ENCODE measurements at regions not wholly inside any gene's neighbourhood (a gene's known extent, or its start where the extent isn't known, plus 50 kb on each side); places are given as distances from the start of the nearest gene placed in this dataset.

- Histone ChIP-seq H3K27me3 (ENCODE audit: insufficient read depth, low read length) (no peaks in the 10 kb centered on the region), H3K4me1 (ENCODE audit: insufficient read depth, low read length) (no peaks in the 10 kb centered on the region)
Observed at GRCh38 chr14:104505085-104506074, 74.2 kb upstream of the C14orf180 start.

GRCh38 chr14:104506461-104507253 lies 72.9 kb upstream of the C14orf180 start:
- H3K27me3 ChIP-seq (ENCODE audit: insufficient read depth, low read length): no peaks in the 10 kb centered on the region

More at GRCh38 chr14:104505085-104506074, 74.2 kb upstream of the C14orf180 start:
- H3K4me3 ChIP-seq (ENCODE audit: low read length): no peak overlapping the region
- H3K9me3 ChIP-seq (ENCODE audit: low read length): no peaks in the 10 kb centered on the region
- H3K36me3 ChIP-seq (ENCODE audit: insufficient read depth, low read length): no peaks in the 10 kb centered on the region
- no peak overlapping the region for H2AFZ ChIP-seq (ENCODE audit: low read depth, low read length)

GRCh38 chr14:104507443-104507842 lies 72.1 kb upstream of the C14orf180 start:
- H2AFZ ChIP-seq (ENCODE audit: low read depth, low read length): no peak overlapping the region
- H3K9me3 ChIP-seq (ENCODE audit: low read length): no peaks in the 10 kb centered on the region
- no peaks in the 10 kb centered on the region for H3K36me3 ChIP-seq (ENCODE audit: insufficient read depth, low read length)
- H3K4me3 ChIP-seq (ENCODE audit: low read length): no peak overlapping the region
- peaks cover under 1% of the 10 kb centered on the region for H3K27me3 ChIP-seq (ENCODE audit: insufficient read depth, low read length)
- no peaks in the 10 kb centered on the region for H3K4me1 ChIP-seq (ENCODE audit: insufficient read depth, low read length)

More at GRCh38 chr14:104506461-104507253, 72.9 kb upstream of the C14orf180 start:
- Histone ChIP-seq H3K4me3 (ENCODE audit: low read length) (no peak overlapping the region), H3K4me1 (ENCODE audit: insufficient read depth, low read length) (no peaks in the 10 kb centered on the region), H3K36me3 (ENCODE audit: insufficient read depth, low read length) (no peaks in the 10 kb centered on the region), H3K9me3 (ENCODE audit: low read length) (no peaks in the 10 kb centered on the region), H2AFZ (ENCODE audit: low read depth, low read length) (no peak overlapping the region)

- Histone ChIP-seq H3K4me1 (ENCODE audit: insufficient read depth, low read length) (no peaks in the 10 kb centered on the region), H3K4me3 (ENCODE audit: low read length) (no peak overlapping the region), H2AFZ (ENCODE audit: low read depth, low read length) (no peak overlapping the region), H3K36me3 (ENCODE audit: insufficient read depth, low read length) (no peaks in the 10 kb centered on the region), H3K9me3 (ENCODE audit: low read length) (no peaks in the 10 kb centered on the region), H3K27me3 (ENCODE audit: insufficient read depth, low read length) (peaks cover 8% of the 10 kb centered on the region)
Observed at GRCh38 chr14:104509673-104510072, 69.9 kb upstream of the C14orf180 start.

- Histone ChIP-seq H3K27me3 (ENCODE audit: insufficient read depth, low read length) (peaks cover 8% of the 10 kb centered on the region), H3K9me3 (ENCODE audit: low read length) (no peaks in the 10 kb centered on the region), H3K4me3 (ENCODE audit: low read length) (no peak overlapping the region), H3K4me1 (ENCODE audit: insufficient read depth, low read length) (no peaks in the 10 kb centered on the region), H3K36me3 (ENCODE audit: insufficient read depth, low read length) (no peaks in the 10 kb centered on the region), H2AFZ (ENCODE audit: low read depth, low read length) (no peak overlapping the region)
Observed at GRCh38 chr14:104510216-104510615, 69.3 kb upstream of the C14orf180 start.

- Histone ChIP-seq H2AFZ (ENCODE audit: low read depth, low read length) (no peak overlapping the region), H3K36me3 (ENCODE audit: insufficient read depth, low read length) (no peaks in the 10 kb centered on the region), H3K4me3 (ENCODE audit: low read length) (no peak overlapping the region), H3K27me3 (ENCODE audit: insufficient read depth, low read length) (peaks cover 8% of the 10 kb centered on the region), H3K9me3 (ENCODE audit: low read length) (no peaks in the 10 kb centered on the region), H3K4me1 (ENCODE audit: insufficient read depth, low read length) (no peaks in the 10 kb centered on the region)
Observed at GRCh38 chr14:104510794-104511611, 68.6 kb upstream of the C14orf180 start.

GRCh38 chr14:104512061-104512460 lies 67.5 kb upstream of the C14orf180 start:
- Histone ChIP-seq H3K4me3 (ENCODE audit: low read length) (no peak overlapping the region), H2AFZ (ENCODE audit: low read depth, low read length) (no peak overlapping the region), H3K4me1 (ENCODE audit: insufficient read depth, low read length) (no peaks in the 10 kb centered on the region), H3K27me3 (ENCODE audit: insufficient read depth, low read length) (peaks cover 8% of the 10 kb centered on the region), H3K36me3 (ENCODE audit: insufficient read depth, low read length) (no peaks in the 10 kb centered on the region), H3K9me3 (ENCODE audit: low read length) (peaks cover 3% of the 10 kb centered on the region)

- H3K36me3 ChIP-seq (ENCODE audit: insufficient read depth, low read length): no peaks in the 10 kb centered on the region
- H3K4me3 ChIP-seq (ENCODE audit: low read length): no peak overlapping the region
- no peaks in the 10 kb centered on the region for H3K4me1 ChIP-seq (ENCODE audit: insufficient read depth, low read length)
- H3K9me3 ChIP-seq (ENCODE audit: low read length): peaks cover 7% of the 10 kb centered on the region
- peaks cover 8% of the 10 kb centered on the region for H3K27me3 ChIP-seq (ENCODE audit: insufficient read depth, low read length)
- H2AFZ ChIP-seq (ENCODE audit: low read depth, low read length): no peak overlapping the region
Observed at GRCh38 chr14:104512771-104513640, 66.6 kb upstream of the C14orf180 start.

GRCh38 chr14:104513641-104514046 lies 65.9 kb upstream of the C14orf180 start:
- no peak overlapping the region for H3K4me3 ChIP-seq (ENCODE audit: low read length)
- no peaks in the 10 kb centered on the region for H3K4me1 ChIP-seq (ENCODE audit: insufficient read depth, low read length)
- H3K36me3 ChIP-seq (ENCODE audit: insufficient read depth, low read length): no peaks in the 10 kb centered on the region
- H3K9me3 ChIP-seq (ENCODE audit: low read length): peaks cover 7% of the 10 kb centered on the region
- H3K27me3 ChIP-seq (ENCODE audit: insufficient read depth, low read length): peaks cover 8% of the 10 kb centered on the region
- H2AFZ ChIP-seq (ENCODE audit: low read depth, low read length): no peak overlapping the region

GRCh38 chr14:104514156-104514848 lies 65.3 kb upstream of the C14orf180 start:
- Histone ChIP-seq H3K36me3 (ENCODE audit: insufficient read depth, low read length) (no peaks in the 10 kb centered on the region), H3K27me3 (ENCODE audit: insufficient read depth, low read length) (peaks cover 8% of the 10 kb centered on the region), H3K4me1 (ENCODE audit: insufficient read depth, low read length) (no peaks in the 10 kb centered on the region), H3K9me3 (ENCODE audit: low read length) (peaks cover 7% of the 10 kb centered on the region), H3K4me3 (ENCODE audit: low read length) (no peak overlapping the region), H2AFZ (ENCODE audit: low read depth, low read length) (no peak overlapping the region)

GRCh38 chr14:104515059-104515810 lies 64.3 kb upstream of the C14orf180 start:
- Histone ChIP-seq H3K27me3 (ENCODE audit: insufficient read depth, low read length) (peaks cover 8% of the 10 kb centered on the region), H3K4me3 (ENCODE audit: low read length) (no peak overlapping the region), H3K4me1 (ENCODE audit: insufficient read depth, low read length) (no peaks in the 10 kb centered on the region), H2AFZ (ENCODE audit: low read depth, low read length) (no peak overlapping the region), H3K9me3 (ENCODE audit: low read length) (peaks cover 7% of the 10 kb centered on the region), H3K36me3 (ENCODE audit: insufficient read depth, low read length) (no peaks in the 10 kb centered on the region)

Measured in neuron (in vitro differentiated cells).